Karpas-422 (cell line): ENCODE measurements at regions not wholly inside any gene's neighbourhood (a gene's known extent, or its start where the extent isn't known, plus 50 kb on each side); places are given as distances from the start of the nearest gene placed in this dataset.

ENCODE experiments used
- DNase-seq: peaks from one replicate; pipeline ENCODE4 v3.0.0-alpha.2; 2015
- H2AFZ ChIP-seq: fragments of 200-600 bp; sonication (generic); 2 replicates; pipeline ENCODE4 v1.6.1; 2014; ENCODE audit warnings: antibody characterized with exemption, low read length, mixed read lengths
- H3K27ac ChIP-seq: fragments of 200-600 bp; sonication (generic); 2 replicates; pipeline ENCODE4 v1.5.1; 2014; ENCODE audit warnings: mild to moderate bottlenecking, low read length, moderate library complexity
- H3K27me3 ChIP-seq: fragments of 200-600 bp; sonication (generic); 2 replicates; pipeline ENCODE4 v1.6.1; 2014; ENCODE audit warnings: low read length, mixed read lengths
- H3K36me3 ChIP-seq: fragments of 200-600 bp; sonication (generic); 2 replicates; pipeline ENCODE4 v1.6.1; 2014; ENCODE audit warnings: low read length, mixed read lengths; ENCODE audit not compliant: insufficient read depth
- H3K4me1 ChIP-seq: fragments of 200-600 bp; sonication (generic); 2 replicates; pipeline ENCODE4 v1.6.1; 2014; ENCODE audit warnings: mild to moderate bottlenecking, low read length, mixed read lengths
- H3K4me2 ChIP-seq: fragments of 200-600 bp; sonication (generic); 2 replicates; pipeline ENCODE4 v1.6.1; 2014; ENCODE audit warnings: low read length, low read depth, mild to moderate bottlenecking; ENCODE audit not compliant: poor library complexity, severe bottlenecking
- H3K4me3 ChIP-seq: fragments of 200-600 bp; sonication (generic); 2 replicates; pipeline ENCODE4 v1.5.1; 2014; ENCODE audit warnings: mild to moderate bottlenecking, antibody characterized with exemption, low read length, mixed read lengths
- H3K79me2 ChIP-seq: fragments of 200-600 bp; sonication (generic); 2 replicates; pipeline ENCODE4 v1.6.1; 2014; ENCODE audit warnings: mild to moderate bottlenecking, low read length, mixed read lengths
- H3K9ac ChIP-seq: fragments of 200-600 bp; sonication (generic); 2 replicates; pipeline ENCODE4 v1.6.0; 2014; ENCODE audit warnings: low read length
- H3K9me2 ChIP-seq: fragments of 200-600 bp; sonication (generic), shearing (Covaris generic); replicated peaks from 2 replicates; pipeline ENCODE4 v1.6.0; 2014; ENCODE audit warnings: mild to moderate bottlenecking, low read length, moderate library complexity; ENCODE audit not compliant: insufficient read depth
- H3K9me3 ChIP-seq: fragments of 300-700, 200-600 bp; sonication (generic); 2 replicates; pipeline ENCODE4 v1.6.1; 2014; ENCODE audit warnings: low read length, mixed read lengths
- H4K20me1 ChIP-seq: fragments of 200-600 bp; sonication (generic); 2 replicates; pipeline ENCODE4 v1.6.1; 2014; ENCODE audit warnings: mild to moderate bottlenecking, antibody characterized with exemption, low read length, low read depth; ENCODE audit not compliant: insufficient read depth

DNA sequence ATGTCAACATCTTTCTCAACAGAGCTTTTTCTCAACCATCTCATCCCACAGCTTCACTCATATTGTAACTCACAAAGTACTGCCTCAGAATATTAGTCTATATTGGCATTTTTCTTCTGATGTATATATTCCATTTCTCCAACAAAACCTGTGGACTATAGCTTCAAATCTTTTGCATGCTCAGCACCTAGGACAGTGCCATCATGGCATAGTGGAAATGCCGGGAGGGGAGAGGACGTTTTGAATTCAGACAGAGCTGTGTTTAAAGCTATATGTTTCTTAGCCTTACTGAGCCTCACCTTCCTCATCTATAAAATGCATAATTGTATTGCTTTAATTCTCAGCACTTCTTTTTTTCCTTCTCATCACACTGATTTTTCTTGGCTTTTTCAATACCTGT lies 452.6 kb downstream of the GALC start:
- H3K79me2 ChIP-seq, result no peaks in the 10 kb centered on the region
- H3K4me3 ChIP-seq, result no peak overlapping the region
- H3K4me1 ChIP-seq, result no peaks in the 10 kb centered on the region
- no peaks in the 10 kb centered on the region for H3K9me2 ChIP-seq
- H3K27ac ChIP-seq, result no peak overlapping the region
- no peaks in the 10 kb centered on the region for H4K20me1 ChIP-seq
- H2AFZ ChIP-seq, result no peak overlapping the region
- no peak overlapping the region for H3K4me2 ChIP-seq
- no peaks in the 10 kb centered on the region for H3K36me3 ChIP-seq
- H3K9ac ChIP-seq, result no peak overlapping the region
- DNase-seq, result no peak
- no peaks in the 10 kb centered on the region; the same call in 1 of the 2 replicates for H3K27me3 ChIP-seq
- H3K9me3 ChIP-seq, result no peaks in the 10 kb centered on the region

DNA sequence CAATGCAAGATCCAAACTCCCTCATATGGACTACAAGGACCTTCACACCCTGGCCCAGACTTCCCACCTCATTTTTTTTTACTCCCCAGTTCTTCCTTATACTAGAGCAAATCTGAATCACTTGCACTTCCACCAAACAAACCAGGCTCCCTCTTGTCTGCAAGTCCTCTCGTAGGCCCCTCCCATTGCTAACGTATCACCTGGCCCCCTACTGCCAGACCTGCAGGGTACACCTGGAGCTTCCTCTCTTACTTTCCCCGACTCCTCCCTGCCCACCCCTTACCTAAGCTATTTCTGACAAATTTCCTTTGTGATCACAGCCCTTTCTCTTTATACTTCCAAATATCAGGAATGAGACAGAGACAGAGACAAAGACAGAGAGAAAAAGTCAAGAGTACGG lies 463.9 kb downstream of the GALC start:
- Histone ChIP-seq H3K9ac (no peak overlapping the region), H3K4me2 (no peak overlapping the region), H3K79me2 (no peaks in the 10 kb centered on the region), H3K27me3 (no peaks in the 10 kb centered on the region), H3K4me1 (peaks cover 9% of the 10 kb centered on the region), H4K20me1 (no peaks in the 10 kb centered on the region), H3K27ac (no peak overlapping the region), H3K9me3 (no peaks in the 10 kb centered on the region), H3K9me2 (no peaks in the 10 kb centered on the region), H3K4me3 (no peak overlapping the region), H3K36me3 (no peaks in the 10 kb centered on the region), H2AFZ (no peak overlapping the region)
- no peak for DNase-seq

DNA sequence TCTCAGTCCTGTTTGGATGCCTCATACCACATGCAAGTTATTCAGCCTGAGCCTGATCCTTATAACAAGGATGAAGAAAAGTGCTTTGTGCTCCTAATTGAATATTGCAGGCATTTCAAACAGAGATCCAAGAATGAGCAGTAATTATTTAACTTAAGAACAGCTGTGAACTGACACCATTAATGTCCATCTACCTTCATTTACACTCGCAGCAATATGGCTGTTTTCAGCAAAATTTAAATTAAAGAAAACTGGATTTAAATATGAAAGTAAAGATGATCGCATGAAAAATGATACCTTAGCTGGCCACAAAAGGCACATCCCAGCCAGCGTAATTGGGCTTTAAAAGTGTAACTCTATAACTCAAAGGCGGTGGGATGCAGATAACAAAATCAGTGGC lies 466.3 kb downstream of the GALC start:
- no peaks in the 10 kb centered on the region for H3K9me2 ChIP-seq
- H3K36me3 ChIP-seq, result no peaks in the 10 kb centered on the region
- H4K20me1 ChIP-seq, result no peaks in the 10 kb centered on the region
- no peak overlapping the region for H3K27ac ChIP-seq
- no peak for DNase-seq
- no peak overlapping the region for H2AFZ ChIP-seq
- H3K4me1 ChIP-seq, result peaks cover 28% of the 10 kb centered on the region
- H3K27me3 ChIP-seq, result no peaks in the 10 kb centered on the region
- H3K4me2 ChIP-seq, result peak overlapping the region; percentile 3
- no peak overlapping the region for H3K4me3 ChIP-seq
- no peaks in the 10 kb centered on the region for H3K79me2 ChIP-seq
- no peak overlapping the region for H3K9ac ChIP-seq
- H3K9me3 ChIP-seq, result no peaks in the 10 kb centered on the region

DNA sequence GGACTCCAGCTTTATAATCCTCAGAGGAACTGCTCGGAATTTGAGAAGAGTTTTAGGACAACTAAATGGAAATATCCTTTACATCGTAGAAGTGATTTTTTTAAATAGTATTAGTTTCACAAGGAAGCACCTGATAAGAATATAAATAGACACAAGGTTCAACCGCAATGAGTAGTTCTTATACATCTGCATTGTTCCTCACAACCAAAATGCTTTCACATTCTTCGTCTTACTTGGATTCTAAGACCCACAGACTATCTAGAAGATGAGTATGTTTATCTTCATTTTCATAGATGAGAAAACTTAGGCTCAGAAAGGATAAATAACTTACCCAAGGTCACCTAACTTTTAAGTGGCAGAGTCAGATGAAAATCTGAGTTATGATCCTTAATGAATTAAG lies 469.0 kb downstream of the GALC start:
- Histone ChIP-seq H3K27ac (no peak overlapping the region), H3K9me3 (no peaks in the 10 kb centered on the region), H3K9ac (no peak overlapping the region), H3K4me1 (peaks cover 32% of the 10 kb centered on the region), H4K20me1 (no peaks in the 10 kb centered on the region), H3K9me2 (no peaks in the 10 kb centered on the region), H3K36me3 (no peaks in the 10 kb centered on the region), H3K27me3 (no peaks in the 10 kb centered on the region), H2AFZ (no peak overlapping the region), H3K4me3 (no peak overlapping the region), H3K79me2 (no peaks in the 10 kb centered on the region), H3K4me2 (peak overlapping the region; percentile 6)
- no peak for DNase-seq

DNA sequence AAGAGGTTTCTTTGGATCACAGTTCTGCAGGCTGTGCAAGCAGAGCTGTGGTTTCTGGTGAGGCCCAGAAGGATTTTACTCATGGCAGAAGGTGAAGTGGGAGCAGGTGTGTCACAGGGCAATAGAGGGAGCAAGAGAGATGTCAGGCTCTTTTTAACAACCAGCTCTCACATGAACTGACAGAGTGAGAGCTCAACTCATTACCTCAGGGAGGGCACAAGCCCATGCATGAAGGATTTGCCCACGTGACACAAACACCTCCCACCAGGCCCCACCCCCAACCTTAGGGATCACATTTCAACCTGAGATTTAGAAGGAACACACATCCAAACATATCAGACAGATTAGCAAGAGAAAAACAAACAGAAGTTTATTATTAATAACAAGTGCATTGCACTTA lies 470.4 kb downstream of the GALC start:
- Histone ChIP-seq H3K9me2 (no peaks in the 10 kb centered on the region), H3K4me3 (no peak overlapping the region), H3K4me1 (peaks cover 32% of the 10 kb centered on the region), H3K4me2 (no peak overlapping the region), H3K79me2 (no peaks in the 10 kb centered on the region), H3K9ac (no peak overlapping the region), H4K20me1 (no peaks in the 10 kb centered on the region), H3K27me3 (no peaks in the 10 kb centered on the region), H2AFZ (no peak overlapping the region), H3K9me3 (no peaks in the 10 kb centered on the region), H3K36me3 (no peaks in the 10 kb centered on the region), H3K27ac (no peak overlapping the region)
- peak; percentile 68 for DNase-seq

DNA sequence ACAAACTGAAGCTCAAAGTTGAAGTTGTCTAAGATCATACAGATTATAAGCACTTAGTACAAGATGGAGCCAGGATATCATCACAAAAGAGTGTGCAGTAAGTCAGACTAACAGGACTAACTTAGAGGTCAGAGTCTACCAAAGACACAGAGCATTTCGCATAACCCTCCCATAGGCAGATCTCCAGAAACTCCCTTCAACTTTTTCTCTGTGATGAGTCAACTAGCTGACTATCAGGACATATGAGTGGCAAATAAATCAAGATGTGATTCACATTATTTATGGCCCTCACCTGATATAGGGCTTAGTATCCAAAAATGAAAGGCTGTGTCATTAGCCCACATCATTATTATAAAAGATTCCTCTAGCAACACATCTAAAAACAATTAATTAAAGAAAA lies 484.6 kb downstream of the GALC start:
- no peaks in the 10 kb centered on the region for H3K36me3 ChIP-seq

DNA sequence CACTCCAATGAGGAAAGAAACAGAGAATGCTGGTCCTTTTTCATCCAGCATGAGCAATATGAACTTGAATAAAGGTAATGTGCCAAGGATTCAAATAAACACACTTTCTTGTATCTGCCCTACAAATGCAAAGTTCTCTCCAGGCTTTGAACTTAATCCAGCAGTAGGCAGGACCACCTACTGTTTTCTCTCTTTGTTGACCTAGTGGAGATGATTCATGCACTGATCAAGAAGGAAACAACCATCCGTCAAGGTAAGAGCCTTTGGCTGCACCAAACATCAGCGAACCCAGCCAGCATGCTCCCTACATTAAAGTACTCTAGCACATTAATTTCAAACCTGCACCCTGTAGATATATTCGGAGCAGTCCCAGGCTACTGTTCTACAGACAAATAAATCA lies 489.3 kb downstream of the GALC start:
- DNase-seq, result no peak
- Histone ChIP-seq H3K27ac (no peak overlapping the region), H3K9me2 (no peaks in the 10 kb centered on the region), H2AFZ (no peak overlapping the region), H3K4me2 (no peak overlapping the region), H3K27me3 (0 out of 2 replicates have a peak, but pooled peaks cover 2% of the 10 kb centered on the region), H4K20me1 (no peaks in the 10 kb centered on the region), H3K9ac (no peak overlapping the region), H3K4me3 (no peak overlapping the region), H3K9me3 (no peaks in the 10 kb centered on the region), H3K36me3 (no peaks in the 10 kb centered on the region), H3K79me2 (no peaks in the 10 kb centered on the region), H3K4me1 (no peaks in the 10 kb centered on the region)

More for the DNA sequence above, 484.6 kb downstream of the GALC start:
- no peak overlapping the region for H3K4me2 ChIP-seq
- no peak overlapping the region for H2AFZ ChIP-seq
- 0 out of 2 replicates have a peak, but pooled peaks cover 2% of the 10 kb centered on the region for H3K27me3 ChIP-seq
- H3K9me2 ChIP-seq, result no peaks in the 10 kb centered on the region
- no peaks in the 10 kb centered on the region for H3K9me3 ChIP-seq
- H3K27ac ChIP-seq, result no peak overlapping the region
- H3K4me3 ChIP-seq, result no peak overlapping the region
- H4K20me1 ChIP-seq, result no peaks in the 10 kb centered on the region
- no peak overlapping the region for H3K9ac ChIP-seq
- no peaks in the 10 kb centered on the region for H3K4me1 ChIP-seq
- DNase-seq, result no peak
- no peaks in the 10 kb centered on the region for H3K79me2 ChIP-seq

DNA sequence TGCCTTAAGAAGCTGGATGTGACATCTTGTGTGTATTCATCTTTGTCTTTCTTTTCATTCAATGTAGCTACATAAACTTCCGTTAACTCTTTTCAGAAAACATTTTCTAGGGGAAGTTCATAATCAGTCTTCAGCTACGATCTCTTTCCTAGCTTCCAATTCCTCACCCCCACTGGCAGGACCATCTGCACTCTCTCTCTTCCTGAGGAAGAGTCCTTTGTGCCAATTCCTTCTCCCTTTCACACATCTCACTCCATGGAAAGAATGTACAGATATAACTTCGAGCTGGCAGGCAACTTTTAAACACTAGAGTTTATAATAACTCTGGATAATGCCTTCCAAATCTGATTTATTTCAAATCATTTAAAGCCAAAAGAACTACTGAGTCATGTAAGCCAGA lies 495.7 kb downstream of the GALC start:
- H3K4me3 ChIP-seq, result no peak overlapping the region
- 0 out of 2 replicates have a peak overlapping the region, but pooled peaks have one; percentile 33 for H2AFZ ChIP-seq
- no peaks in the 10 kb centered on the region for H3K9me2 ChIP-seq
- no peak overlapping the region for H3K4me2 ChIP-seq
- no peaks in the 10 kb centered on the region for H4K20me1 ChIP-seq
- peaks cover 3% of the 10 kb centered on the region; the same call in 1 of the 2 replicates for H3K4me1 ChIP-seq
- no peaks in the 10 kb centered on the region for H3K27me3 ChIP-seq
- no peak overlapping the region for H3K27ac ChIP-seq
- H3K79me2 ChIP-seq, result no peaks in the 10 kb centered on the region
- H3K9ac ChIP-seq, result no peak overlapping the region
- no peaks in the 10 kb centered on the region for H3K36me3 ChIP-seq
- H3K9me3 ChIP-seq, result no peaks in the 10 kb centered on the region
- no peak for DNase-seq

DNA sequence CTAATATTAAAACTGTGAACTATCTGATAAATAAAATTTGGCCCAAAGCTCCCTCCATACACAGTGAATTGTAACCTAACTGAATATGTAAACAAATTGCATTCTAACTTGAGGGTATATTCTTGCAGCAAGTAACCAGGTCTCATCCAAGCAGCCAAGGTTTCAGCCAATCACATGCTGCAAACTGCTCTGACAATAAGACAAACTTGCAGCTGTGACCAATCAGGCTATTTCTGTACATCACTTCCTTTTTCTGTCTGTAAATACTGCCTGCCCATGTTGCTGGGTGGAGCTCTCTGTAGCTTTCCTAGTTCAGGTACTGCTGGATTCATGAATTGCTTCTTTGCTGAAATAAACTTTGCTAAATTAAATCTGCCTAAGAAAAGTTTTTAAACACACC lies 499.0 kb downstream of the GALC start:
- Histone ChIP-seq H4K20me1 (no peaks in the 10 kb centered on the region), H3K36me3 (no peaks in the 10 kb centered on the region), H3K9me3 (no peaks in the 10 kb centered on the region), H3K4me2 (no peak overlapping the region), H3K27ac (no peak overlapping the region), H2AFZ (peak overlapping the region; percentile 22; the same call in 1 of the 2 replicates), H3K27me3 (no peaks in the 10 kb centered on the region), H3K9ac (no peak overlapping the region), H3K9me2 (no peaks in the 10 kb centered on the region), H3K4me3 (no peak overlapping the region), H3K79me2 (no peaks in the 10 kb centered on the region), H3K4me1 (peaks cover 3% of the 10 kb centered on the region; the same call in 1 of the 2 replicates)
- DNase-seq, result peak; percentile 88
